ENCODE measurements at regions not wholly inside any gene's neighbourhood (a gene's known extent, or its start where the extent isn't known, plus 50 kb on each side); places are given as distances from the start of the nearest gene placed in this dataset.

- H3K36me3 ChIP-seq (ENCODE audit: control insufficient read depth, insufficient read depth, low read length): no peaks in the 10 kb centered on the region
- H3K27ac ChIP-seq (ENCODE audit: low read length): peak overlapping the region; percentile 33
- H3K9me3 ChIP-seq (replicated peaks; ENCODE audit: control insufficient read depth, low read depth, low read length): no peaks in the 10 kb centered on the region
- H3K4me3 ChIP-seq (ENCODE audit: low read length): no peak overlapping the region
- H3K4me1 ChIP-seq (ENCODE audit: control insufficient read depth, insufficient read depth, low read length): peaks cover 10% of the 10 kb centered on the region
- H3K27me3 ChIP-seq (ENCODE audit: control insufficient read depth, insufficient read depth, low read length): no peaks in the 10 kb centered on the region
- 33% methylated on average over 3 of the region's 5 CpGs for WGBS (ENCODE audit: insufficient coverage)
- peak; percentile 81 for DNase-seq
These were observed 62.9 kb downstream of the NHLRC3 start for GRCh38 chr13:39100996-39101738.

- WGBS (ENCODE audit: insufficient coverage): 58% methylated on average over 5 of the region's 6 CpGs
- H3K4me1 ChIP-seq (ENCODE audit: control insufficient read depth, insufficient read depth, low read length): peaks cover 15% of the 10 kb centered on the region
- DNase-seq: no peak
- H3K9me3 ChIP-seq (replicated peaks; ENCODE audit: control insufficient read depth, low read depth, low read length): no peaks in the 10 kb centered on the region
- no peaks in the 10 kb centered on the region for H3K36me3 ChIP-seq (ENCODE audit: control insufficient read depth, insufficient read depth, low read length)
- no peak overlapping the region for H3K4me3 ChIP-seq (ENCODE audit: low read length)
- no peak overlapping the region for H3K27ac ChIP-seq (ENCODE audit: low read length)
- no peaks in the 10 kb centered on the region for H3K27me3 ChIP-seq (ENCODE audit: control insufficient read depth, insufficient read depth, low read length)
These were observed 64.8 kb downstream of the NHLRC3 start for GRCh38 chr13:39102981-39103490.

- Histone ChIP-seq H3K36me3 (ENCODE audit: control insufficient read depth, insufficient read depth, low read length) (no peaks in the 10 kb centered on the region), H3K9me3 (replicated peaks; ENCODE audit: control insufficient read depth, low read depth, low read length) (no peaks in the 10 kb centered on the region), H3K27me3 (ENCODE audit: control insufficient read depth, insufficient read depth, low read length) (no peaks in the 10 kb centered on the region), H3K27ac (ENCODE audit: low read length) (peak overlapping the region; percentile 71), H3K4me1 (ENCODE audit: control insufficient read depth, insufficient read depth, low read length) (peaks cover 12% of the 10 kb centered on the region), H3K4me3 (ENCODE audit: low read length) (no peak overlapping the region)
- peak; percentile 67 for DNase-seq
- no CpG with 5 or more reads among the region's 1 CpG for WGBS (ENCODE audit: insufficient coverage)
These were observed 66.9 kb downstream of the NHLRC3 start for GRCh38 chr13:39105110-39105509.

- Histone ChIP-seq H3K27me3 (ENCODE audit: control insufficient read depth, insufficient read depth, low read length) (no peaks in the 10 kb centered on the region), H3K27ac (ENCODE audit: low read length) (peak overlapping the region; percentile 71), H3K36me3 (ENCODE audit: control insufficient read depth, insufficient read depth, low read length) (no peaks in the 10 kb centered on the region), H3K4me3 (ENCODE audit: low read length) (no peak overlapping the region), H3K9me3 (replicated peaks; ENCODE audit: control insufficient read depth, low read depth, low read length) (no peaks in the 10 kb centered on the region), H3K4me1 (ENCODE audit: control insufficient read depth, insufficient read depth, low read length) (peaks cover 10% of the 10 kb centered on the region)
- 63% methylated on average over 3 of the region's 8 CpGs for WGBS (ENCODE audit: insufficient coverage)
- peak; percentile 18 for DNase-seq
These were observed 68.2 kb downstream of the NHLRC3 start for GRCh38 chr13:39106216-39107005.

- Histone ChIP-seq H3K4me3 (ENCODE audit: low read length) (no peak overlapping the region), H3K27ac (ENCODE audit: low read length) (peak overlapping the region; percentile 38), H3K4me1 (ENCODE audit: control insufficient read depth, insufficient read depth, low read length) (peaks cover 10% of the 10 kb centered on the region), H3K27me3 (ENCODE audit: control insufficient read depth, insufficient read depth, low read length) (no peaks in the 10 kb centered on the region), H3K36me3 (ENCODE audit: control insufficient read depth, insufficient read depth, low read length) (no peaks in the 10 kb centered on the region), H3K9me3 (replicated peaks; ENCODE audit: control insufficient read depth, low read depth, low read length) (no peaks in the 10 kb centered on the region)
- no CpG with 5 or more reads among the region's 4 CpGs for WGBS (ENCODE audit: insufficient coverage)
- DNase-seq: peak; percentile 14
These were observed 69.3 kb downstream of the NHLRC3 start for GRCh38 chr13:39107561-39107960.

GRCh38 chr13:39108783-39109182, 70.5 kb downstream of the NHLRC3 start:
- peak; percentile 31 for DNase-seq
- no CpG with 5 or more reads among the region's 2 CpGs for WGBS (ENCODE audit: insufficient coverage)
- H3K9me3 ChIP-seq (replicated peaks; ENCODE audit: control insufficient read depth, low read depth, low read length): no peaks in the 10 kb centered on the region

GRCh38 chr13:39110518-39111097, 72.4 kb downstream of the NHLRC3 start:
- peaks cover under 1% of the 10 kb centered on the region for H3K9me3 ChIP-seq (replicated peaks; ENCODE audit: control insufficient read depth, low read depth, low read length)
- H3K36me3 ChIP-seq (ENCODE audit: control insufficient read depth, insufficient read depth, low read length): no peaks in the 10 kb centered on the region
- no peak overlapping the region for H3K27ac ChIP-seq (ENCODE audit: low read length)
- no peak overlapping the region for H3K4me3 ChIP-seq (ENCODE audit: low read length)
- WGBS (ENCODE audit: insufficient coverage): 83% methylated on average over 2 of the region's 2 CpGs
- no peaks in the 10 kb centered on the region for H3K27me3 ChIP-seq (ENCODE audit: control insufficient read depth, insufficient read depth, low read length)
- H3K4me1 ChIP-seq (ENCODE audit: control insufficient read depth, insufficient read depth, low read length): peaks cover 8% of the 10 kb centered on the region
- DNase-seq: no peak

More at GRCh38 chr13:39108783-39109182, 70.5 kb downstream of the NHLRC3 start:
- no peaks in the 10 kb centered on the region for H3K27me3 ChIP-seq (ENCODE audit: control insufficient read depth, insufficient read depth, low read length)
- H3K4me3 ChIP-seq (ENCODE audit: low read length): no peak overlapping the region
- no peak overlapping the region for H3K27ac ChIP-seq (ENCODE audit: low read length)
- H3K36me3 ChIP-seq (ENCODE audit: control insufficient read depth, insufficient read depth, low read length): no peaks in the 10 kb centered on the region
- H3K4me1 ChIP-seq (ENCODE audit: control insufficient read depth, insufficient read depth, low read length): peaks cover 8% of the 10 kb centered on the region

- no CpG with 5 or more reads among the region's 2 CpGs for WGBS (ENCODE audit: insufficient coverage)
- H3K27me3 ChIP-seq (ENCODE audit: control insufficient read depth, insufficient read depth, low read length): no peaks in the 10 kb centered on the region
- H3K9me3 ChIP-seq (replicated peaks; ENCODE audit: control insufficient read depth, low read depth, low read length): peaks cover 2% of the 10 kb centered on the region
- H3K36me3 ChIP-seq (ENCODE audit: control insufficient read depth, insufficient read depth, low read length): no peaks in the 10 kb centered on the region
- H3K27ac ChIP-seq (ENCODE audit: low read length): no peak overlapping the region
- DNase-seq: no peak
- no peak overlapping the region for H3K4me3 ChIP-seq (ENCODE audit: low read length)
- H3K4me1 ChIP-seq (ENCODE audit: control insufficient read depth, insufficient read depth, low read length): peaks cover 5% of the 10 kb centered on the region
These were observed 72.9 kb downstream of the NHLRC3 start for GRCh38 chr13:39111145-39111544.

- no CpG with 5 or more reads among the region's 1 CpG for WGBS (ENCODE audit: insufficient coverage)
- no peaks in the 10 kb centered on the region for H3K36me3 ChIP-seq (ENCODE audit: control insufficient read depth, insufficient read depth, low read length)
- no peaks in the 10 kb centered on the region for H3K4me1 ChIP-seq (ENCODE audit: control insufficient read depth, insufficient read depth, low read length)
- H3K27ac ChIP-seq (ENCODE audit: low read length): no peak overlapping the region
- H3K9me3 ChIP-seq (replicated peaks; ENCODE audit: control insufficient read depth, low read depth, low read length): peaks cover 2% of the 10 kb centered on the region
- DNase-seq: no peak
- H3K4me3 ChIP-seq (ENCODE audit: low read length): no peak overlapping the region
- peaks cover 2% of the 10 kb centered on the region for H3K27me3 ChIP-seq (ENCODE audit: control insufficient read depth, insufficient read depth, low read length)
These were observed 81.2 kb downstream of the NHLRC3 start for GRCh38 chr13:39119422-39119821.

GRCh38 chr13:39123578-39123977, 85.3 kb downstream of the NHLRC3 start:
- no peak overlapping the region for H3K27ac ChIP-seq (ENCODE audit: low read length)
- no peaks in the 10 kb centered on the region for H3K9me3 ChIP-seq (replicated peaks; ENCODE audit: control insufficient read depth, low read depth, low read length)
- H3K27me3 ChIP-seq (ENCODE audit: control insufficient read depth, insufficient read depth, low read length): peaks cover 2% of the 10 kb centered on the region
- DNase-seq: no peak
- H3K4me3 ChIP-seq (ENCODE audit: low read length): no peak overlapping the region
- WGBS (ENCODE audit: insufficient coverage): no CpG with 5 or more reads among the region's 1 CpG
- no peaks in the 10 kb centered on the region for H3K4me1 ChIP-seq (ENCODE audit: control insufficient read depth, insufficient read depth, low read length)
- H3K36me3 ChIP-seq (ENCODE audit: control insufficient read depth, insufficient read depth, low read length): no peaks in the 10 kb centered on the region
